A204.1 (cell line): ENCODE measurements at regions not wholly inside any gene's neighbourhood (a gene's known extent, or its start where the extent isn't known, plus 50 kb on each side); places are given as distances from the start of the nearest gene placed in this dataset.

Experiments
- FAIRE-seq: peaks from 2 replicates; lab custom pipeline; 2012; peaks lifted over from hg19 to GRCh38; lab: Jason Lieb, UNC

DNA sequence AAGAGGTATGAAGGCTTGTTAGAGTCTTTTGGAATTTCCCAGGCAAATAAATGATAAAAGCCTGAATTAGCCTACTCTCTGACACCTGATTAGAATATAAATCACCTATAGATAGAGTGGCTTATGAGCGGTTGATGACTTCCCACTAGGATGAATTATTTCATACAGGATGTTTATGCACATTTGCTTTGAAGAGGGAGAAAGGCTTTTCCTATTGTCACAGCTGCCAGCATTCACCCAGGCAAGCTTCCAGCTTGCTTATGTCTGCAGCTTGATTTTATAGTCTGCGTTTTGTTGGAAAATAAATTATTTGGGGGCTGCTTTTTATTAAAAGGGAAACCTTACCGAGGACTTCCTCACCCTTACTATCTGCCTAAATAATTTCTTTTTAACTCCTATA is 51.3 kb upstream of the EIF2S2 start:
- FAIRE-seq, result no peak

DNA sequence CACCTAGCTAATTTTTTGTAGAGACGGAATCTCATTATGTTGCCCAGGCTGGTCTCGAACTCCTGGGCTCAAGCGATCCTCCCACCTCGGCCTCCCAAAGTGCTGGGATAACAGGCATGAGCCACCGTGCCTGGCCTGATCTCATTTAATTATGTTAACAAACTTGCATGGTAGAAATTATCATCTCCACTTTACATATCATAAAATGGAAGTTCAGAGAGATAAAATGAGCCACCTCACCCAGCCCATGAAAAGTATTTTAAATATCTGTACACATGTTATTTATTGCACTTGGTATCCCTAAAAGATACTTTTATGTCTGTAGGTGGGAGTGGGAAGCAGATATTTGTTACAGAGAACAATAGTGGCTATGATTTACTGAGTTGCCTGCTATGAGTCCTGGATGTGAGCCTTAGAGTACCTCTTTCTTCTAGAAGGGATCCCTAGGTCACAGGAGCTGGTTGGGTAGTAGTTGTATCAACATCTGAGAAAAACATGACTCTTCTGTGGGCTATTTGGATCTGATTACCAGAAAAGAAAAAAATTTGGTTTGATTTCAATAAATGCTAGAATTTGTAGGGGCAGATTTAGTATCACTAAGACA is 52.4 kb upstream of the EIF2S2 start:
- no peak for FAIRE-seq

DNA sequence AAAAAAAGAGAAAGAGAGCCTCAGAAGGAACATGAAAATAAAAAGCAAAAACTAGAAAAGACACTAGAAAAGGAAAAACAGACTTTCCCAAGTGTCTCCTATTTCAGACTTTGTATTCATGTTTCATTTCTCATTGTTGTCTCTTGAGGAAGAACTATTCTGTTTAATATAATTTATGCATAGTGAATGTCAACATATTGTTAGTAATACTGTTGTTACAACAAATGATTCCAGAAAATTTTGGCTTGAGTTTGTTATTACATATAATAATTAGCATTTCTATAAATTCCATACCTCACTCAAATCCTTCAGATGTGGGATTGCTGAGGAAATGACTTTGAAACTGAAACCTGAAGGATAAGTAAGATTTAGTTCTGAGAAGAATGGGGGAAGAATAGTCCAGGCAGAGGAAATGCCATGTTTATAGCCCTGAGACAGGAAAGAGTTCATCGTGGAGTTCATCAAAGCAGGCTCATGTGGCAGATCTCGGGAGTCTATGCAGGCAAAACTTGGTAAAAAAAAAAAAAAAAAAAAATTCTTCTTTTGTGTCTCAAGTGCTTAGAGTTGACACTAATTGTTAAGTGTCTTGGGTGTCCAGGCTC is 53.1 kb upstream of the EIF2S2 start:
- no peak for FAIRE-seq

DNA sequence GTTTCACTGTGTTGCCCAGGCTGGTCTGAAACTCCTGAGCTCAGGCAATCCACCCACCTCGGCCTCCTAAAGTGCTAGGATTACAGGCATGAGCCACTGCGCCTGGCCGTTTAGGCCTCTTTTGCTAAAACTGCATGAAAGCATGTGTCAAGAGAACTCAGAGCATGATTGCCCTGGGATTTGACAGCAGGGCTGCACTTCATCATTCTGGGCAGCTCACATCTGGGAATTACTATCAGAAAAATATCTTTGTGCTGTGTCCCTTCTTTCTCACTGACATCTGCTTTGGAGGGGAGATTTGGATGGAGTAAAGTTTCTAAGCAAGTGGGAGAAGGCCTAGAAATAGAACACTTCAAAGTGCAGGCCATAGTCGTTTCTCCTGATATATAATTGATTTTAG is 59.6 kb upstream of the EIF2S2 start:
- no peak for FAIRE-seq

DNA sequence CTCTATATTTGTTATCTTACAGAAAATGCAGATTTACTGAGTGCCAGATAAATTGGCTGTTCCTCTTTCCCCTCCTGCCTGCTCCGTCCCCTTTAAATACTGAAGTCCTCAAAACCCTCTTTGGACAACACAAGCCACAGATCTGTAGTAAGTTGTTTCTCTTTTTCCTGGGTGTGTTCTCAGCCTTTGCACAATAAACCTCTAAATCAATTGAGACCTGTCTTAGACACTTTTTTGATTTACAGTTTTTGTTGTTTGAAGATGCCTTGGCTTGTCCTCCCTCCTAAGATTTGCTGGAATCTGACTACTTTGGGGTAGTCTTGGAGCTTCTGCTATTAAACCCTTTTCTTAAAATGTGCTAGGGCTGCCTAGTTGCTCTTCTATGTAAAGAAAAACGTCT is 60.9 kb upstream of the EIF2S2 start:
- no peak for FAIRE-seq

DNA sequence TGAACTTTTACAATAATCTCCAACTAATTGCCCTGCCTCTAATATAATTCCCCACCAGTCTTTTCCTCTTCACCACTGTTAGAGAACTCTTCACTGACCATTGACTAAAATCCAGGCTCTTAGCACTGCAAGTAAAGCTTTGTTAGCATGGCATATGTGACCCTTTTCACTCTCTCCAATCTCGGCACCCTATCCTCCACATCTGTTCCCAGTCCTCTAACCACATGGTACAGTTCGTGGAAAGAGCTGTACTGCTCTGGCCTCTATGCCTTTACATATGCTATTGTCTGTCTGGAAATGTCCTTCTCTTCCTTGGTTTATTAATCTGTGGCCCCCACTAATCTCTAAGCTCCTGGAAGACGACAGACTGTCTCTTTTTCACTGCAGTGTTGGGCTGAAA is 63.0 kb upstream of the EIF2S2 start:
- no peak for FAIRE-seq

DNA sequence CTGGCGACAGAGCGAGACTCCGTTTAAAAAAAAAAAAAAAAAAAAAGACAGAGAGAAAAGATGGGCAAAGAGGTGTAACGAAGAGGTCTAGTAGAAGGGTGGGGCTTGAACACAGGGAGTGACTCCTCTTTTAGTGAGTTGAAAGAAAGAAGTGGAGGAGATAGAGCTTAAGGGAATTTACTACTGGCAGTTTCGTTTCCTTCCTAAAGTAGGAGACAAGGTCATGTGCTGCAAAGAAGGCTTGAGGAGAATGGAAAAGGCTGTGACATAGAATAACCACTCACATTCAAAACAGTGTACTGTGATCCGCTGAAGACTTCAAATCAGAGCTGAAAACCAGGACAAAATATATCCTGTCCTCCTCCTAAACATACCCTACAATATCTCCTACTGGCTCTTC is 63.8 kb upstream of the EIF2S2 start:
- FAIRE-seq, result no peak

DNA sequence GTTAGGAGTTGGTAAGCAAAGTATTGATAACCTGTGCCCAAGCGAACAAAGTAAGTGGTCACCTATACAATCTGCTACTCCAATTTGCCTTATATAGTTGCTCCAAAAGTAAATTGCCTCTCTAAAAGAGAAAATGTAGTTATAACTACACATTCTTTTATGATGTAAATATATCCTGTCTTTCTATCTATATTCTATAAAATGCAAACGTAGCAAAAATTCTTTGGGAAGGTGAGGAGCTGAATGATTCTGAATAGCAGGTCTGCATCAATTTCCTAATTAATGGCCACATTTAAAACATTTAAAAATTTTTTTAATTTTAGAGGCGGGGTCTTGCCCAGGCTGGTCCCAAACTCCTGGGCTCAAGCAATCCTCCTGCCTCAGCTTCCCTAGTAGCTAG is 64.2 kb upstream of the ASIP start:
- FAIRE-seq, result no peak

DNA sequence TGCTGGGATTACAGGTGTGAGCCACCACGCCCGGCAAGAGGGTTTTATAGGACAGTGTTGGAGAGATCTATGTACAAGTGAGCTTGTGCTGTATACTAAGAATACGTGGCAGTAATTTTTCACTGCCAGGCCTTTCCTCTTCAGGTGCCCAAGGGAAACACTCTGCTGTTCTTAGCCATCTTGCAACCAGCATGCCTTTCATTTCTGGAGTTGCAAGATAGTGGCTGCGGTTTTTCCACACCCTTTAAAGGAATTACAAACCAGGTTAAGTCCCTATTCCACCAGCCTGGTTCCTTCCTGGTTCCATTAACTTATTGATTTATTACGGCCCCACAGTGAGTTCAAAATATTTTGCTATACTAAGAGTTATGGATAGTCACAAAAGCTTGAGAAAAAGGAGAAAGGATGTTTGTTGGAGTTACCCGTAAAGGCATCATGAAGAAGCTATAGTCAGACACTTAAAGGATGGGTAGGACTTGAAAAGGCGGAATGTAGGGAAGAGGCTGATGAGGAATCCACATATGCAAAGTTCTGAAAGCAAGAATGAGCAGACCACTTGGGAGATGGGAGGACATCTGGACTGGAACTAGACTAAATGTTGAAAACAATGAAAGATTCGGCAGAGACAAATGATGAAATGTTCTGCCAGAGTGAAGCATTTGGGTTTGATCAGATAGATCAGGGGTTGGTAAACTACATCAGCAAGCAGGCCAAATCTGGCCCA is 61.4 kb upstream of the ASIP start:
- no peak for FAIRE-seq

DNA sequence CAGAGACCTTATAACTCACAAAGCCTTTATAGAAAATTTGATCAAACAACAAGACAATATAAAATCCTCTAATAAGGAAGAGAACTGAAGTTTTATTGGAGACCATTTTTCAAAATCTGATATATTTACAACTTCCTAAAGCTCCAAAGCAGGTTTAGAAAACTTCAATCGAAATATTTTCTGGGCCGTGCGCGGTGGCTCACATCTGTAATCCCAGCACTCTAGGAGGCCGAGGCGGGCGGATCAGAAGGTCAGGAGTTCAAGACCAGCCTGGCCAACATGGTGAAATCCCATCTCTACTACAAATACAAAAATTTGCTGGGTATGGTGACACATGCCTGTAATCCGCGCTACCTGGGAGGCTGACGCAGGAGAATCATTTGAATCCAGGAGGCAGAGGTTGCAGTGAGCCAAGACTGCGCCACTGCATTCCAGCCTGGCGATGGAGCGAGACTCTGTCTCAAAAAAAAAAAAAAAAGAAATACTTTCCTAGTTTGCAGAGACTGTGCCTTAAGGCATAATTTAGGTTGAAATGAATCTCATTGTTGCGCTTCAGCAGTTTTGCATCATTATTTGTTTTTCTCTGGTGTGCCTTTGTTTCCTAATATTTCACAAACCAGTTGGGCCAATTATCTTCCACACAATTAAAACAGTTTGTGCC is 60.6 kb upstream of the ASIP start:
- FAIRE-seq, result no peak

DNA sequence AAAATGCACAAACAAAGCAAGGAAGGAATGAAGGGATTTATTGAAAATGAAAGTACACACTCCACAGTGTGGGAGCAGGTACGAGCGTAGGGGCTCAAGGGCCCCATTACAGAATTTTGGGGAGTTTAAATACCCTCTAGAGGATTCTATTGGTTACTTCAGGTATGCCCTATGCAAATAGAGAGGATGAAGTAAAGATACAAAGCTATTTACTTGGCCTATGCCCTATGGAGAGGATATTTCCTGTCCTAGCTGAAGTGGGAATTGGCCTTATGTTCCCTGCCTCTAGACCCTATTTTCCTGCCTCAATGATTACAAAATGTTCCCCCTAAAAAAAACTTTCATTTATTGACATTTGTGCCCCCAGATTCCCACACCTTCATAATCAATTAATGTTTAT is 59.7 kb upstream of the ASIP start:
- no peak for FAIRE-seq

DNA sequence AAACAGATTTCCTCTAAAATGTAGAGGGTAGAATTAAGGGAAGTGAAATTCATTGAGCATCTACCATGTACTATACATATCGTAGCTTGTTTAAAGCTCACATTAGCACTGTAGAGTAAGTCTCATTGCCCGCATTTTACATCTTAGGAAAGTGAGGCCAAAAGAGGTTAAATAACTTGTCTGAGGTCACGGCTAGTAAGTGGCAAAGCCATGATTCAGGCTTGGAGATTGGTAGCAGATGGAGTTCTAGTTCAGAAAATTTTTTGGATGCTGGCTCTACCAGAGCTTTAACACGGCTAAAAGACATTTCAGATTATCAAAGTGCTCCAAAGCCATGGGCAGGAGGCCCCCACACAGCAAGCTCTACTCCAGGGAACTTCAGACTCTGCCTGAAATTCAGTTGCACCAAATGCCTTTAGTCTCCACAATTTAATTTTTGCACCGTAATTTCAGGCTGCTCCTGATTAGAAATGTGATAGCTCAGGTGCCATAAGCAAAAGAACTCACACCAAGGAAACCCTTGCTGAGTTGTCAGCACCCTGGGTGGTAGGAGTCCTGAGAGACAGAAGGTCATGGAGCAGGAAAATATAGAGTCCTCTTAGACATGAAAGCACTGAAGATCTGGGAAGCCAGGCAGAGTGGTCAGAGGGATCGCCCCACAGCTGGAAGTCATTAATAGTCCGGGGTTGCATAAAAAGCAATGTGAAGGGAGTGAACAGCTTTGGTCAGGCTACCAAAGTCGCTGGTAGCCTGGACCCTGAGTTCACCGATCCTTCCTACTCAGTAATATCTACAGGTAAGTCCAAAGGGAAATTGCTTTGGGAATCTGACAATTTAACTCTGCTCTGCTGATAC is 55.2 kb upstream of the ASIP start:
- FAIRE-seq, result no peak

DNA sequence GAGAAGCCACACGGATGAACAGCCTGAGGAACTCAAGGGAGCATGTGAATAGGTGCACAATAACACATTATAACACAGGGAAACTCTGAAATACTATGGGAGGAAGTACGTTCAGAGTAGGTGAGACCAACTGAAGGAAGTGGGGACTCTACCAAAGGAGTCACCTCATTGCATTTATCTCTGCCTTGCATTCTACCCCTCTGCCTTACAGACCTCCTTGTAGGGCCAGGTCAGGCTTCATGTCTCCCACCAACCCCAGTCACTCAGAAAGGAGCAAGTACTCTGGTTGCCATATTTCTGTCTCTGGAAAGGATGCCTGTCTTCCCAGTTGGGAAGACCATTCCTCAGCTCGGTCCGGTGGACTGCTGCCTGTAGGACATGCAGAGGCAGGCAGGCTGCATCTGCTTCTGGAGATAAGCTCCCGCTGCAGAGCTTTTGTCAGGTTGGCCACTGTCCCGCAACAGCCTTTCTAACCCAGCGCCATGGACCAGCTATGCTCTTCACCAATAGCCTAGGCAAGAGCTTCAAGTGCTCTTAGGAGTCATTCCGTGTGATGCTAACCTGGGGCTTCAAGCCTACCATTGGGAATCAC is 51.6 kb upstream of the ASIP start:
- no peak for FAIRE-seq

DNA sequence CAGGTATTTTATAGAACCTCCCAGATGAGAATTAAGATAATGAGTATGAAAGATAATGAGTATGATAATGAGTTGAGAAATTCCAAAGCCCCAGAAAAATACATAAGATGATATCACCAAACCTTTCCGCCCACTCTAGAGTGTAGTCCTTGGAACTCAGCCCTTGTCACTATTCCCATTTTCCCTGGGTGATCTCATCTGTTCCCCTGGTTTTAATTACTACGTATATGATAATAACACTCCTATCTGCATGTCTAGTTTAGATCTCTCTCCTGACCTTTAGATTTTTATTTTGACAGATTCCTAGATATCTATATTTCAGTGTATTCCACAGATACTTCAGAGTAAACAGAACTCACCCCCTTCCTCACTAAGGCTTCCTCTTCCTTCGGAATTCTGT is 51.0 kb upstream of the ASIP start:
- FAIRE-seq, result no peak

DNA sequence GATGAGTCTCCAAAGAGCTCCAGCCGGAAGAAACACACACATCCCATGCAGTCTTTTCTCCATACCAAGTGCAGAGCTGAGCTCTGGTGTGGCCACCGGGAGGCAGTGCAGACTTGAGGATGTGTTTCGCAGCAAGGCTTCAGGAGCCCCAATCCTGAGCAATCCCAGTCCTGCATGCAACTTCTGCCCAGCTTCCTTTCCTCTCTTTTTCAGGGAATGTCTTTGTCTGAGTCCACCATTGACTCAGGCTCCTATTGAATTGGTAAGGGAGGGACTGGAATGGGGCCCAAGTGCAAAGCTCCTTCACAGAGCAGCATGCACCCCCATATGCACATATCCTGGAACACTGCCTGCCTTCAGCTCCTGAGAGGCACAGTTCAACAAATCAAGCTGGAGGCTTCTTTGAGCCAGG is 50.5 kb upstream of the ASIP start:
- FAIRE-seq, result peak; percentile 93
